Ishikawa (cell line): ENCODE measurements at regions not wholly inside any gene's neighbourhood (a gene's known extent, or its start where the extent isn't known, plus 50 kb on each side); places are given as distances from the start of the nearest gene placed in this dataset.

ENCODE experiments used
- CEBPB ChIP-seq: IDR thresholded peaks from 2 replicates; pipeline ENCODE4 v1.6.1; 2012
- CREB1 ChIP-seq: IDR thresholded peaks from 2 replicates; pipeline ENCODE4 v1.6.1; 2012; ENCODE audit warnings: low read depth
- EGR1 ChIP-seq: IDR thresholded peaks from 2 replicates; pipeline ENCODE4 v1.6.1; 2012
- EP300 ChIP-seq: IDR thresholded peaks from 2 replicates; pipeline ENCODE4 v1.6.1; 2012; ENCODE audit warnings: borderline replicate concordance
- FOXM1 ChIP-seq: IDR thresholded peaks from 2 replicates; pipeline ENCODE4 v1.6.1; 2012; ENCODE audit warnings: low read depth, borderline replicate concordance
- NFIC ChIP-seq: IDR thresholded peaks from 2 replicates; pipeline ENCODE4 v1.6.1; 2012
- RAD21 ChIP-seq: IDR thresholded peaks from 2 replicates; pipeline ENCODE4 v1.6.1; 2012; ENCODE audit warnings: low read depth
- TAF1 ChIP-seq: IDR thresholded peaks from 2 replicates; pipeline ENCODE4 v1.6.1; 2012; ENCODE audit warnings: low read depth, mild to moderate bottlenecking
- TCF12 ChIP-seq: IDR thresholded peaks from 2 replicates; pipeline ENCODE4 v1.6.1; 2012; ENCODE audit warnings: low read depth
- TEAD4 ChIP-seq: IDR thresholded peaks from 2 replicates; pipeline ENCODE4 v1.6.1; 2012
- YY1 ChIP-seq: IDR thresholded peaks from 2 replicates; pipeline ENCODE4 v1.6.1; 2012; ENCODE audit warnings: low read depth
- ZBTB7A ChIP-seq: IDR thresholded peaks from 2 replicates; pipeline ENCODE4 v1.6.1; 2012; ENCODE audit warnings: low read depth
- TF ChIP-seq, protein P1 (sequence below): IDR thresholded peaks from 2 replicates; pipeline ENCODE4 v1.6.1; 2012; ENCODE audit warnings: low read depth, mild to moderate bottlenecking
- TF ChIP-seq, protein P2 (sequence below): IDR thresholded peaks from 2 replicates; pipeline ENCODE4 v1.6.1; 2012
- TF ChIP-seq, protein P3 (sequence below): IDR thresholded peaks from 2 replicates; pipeline ENCODE4 v1.6.1; 2012

DNA sequence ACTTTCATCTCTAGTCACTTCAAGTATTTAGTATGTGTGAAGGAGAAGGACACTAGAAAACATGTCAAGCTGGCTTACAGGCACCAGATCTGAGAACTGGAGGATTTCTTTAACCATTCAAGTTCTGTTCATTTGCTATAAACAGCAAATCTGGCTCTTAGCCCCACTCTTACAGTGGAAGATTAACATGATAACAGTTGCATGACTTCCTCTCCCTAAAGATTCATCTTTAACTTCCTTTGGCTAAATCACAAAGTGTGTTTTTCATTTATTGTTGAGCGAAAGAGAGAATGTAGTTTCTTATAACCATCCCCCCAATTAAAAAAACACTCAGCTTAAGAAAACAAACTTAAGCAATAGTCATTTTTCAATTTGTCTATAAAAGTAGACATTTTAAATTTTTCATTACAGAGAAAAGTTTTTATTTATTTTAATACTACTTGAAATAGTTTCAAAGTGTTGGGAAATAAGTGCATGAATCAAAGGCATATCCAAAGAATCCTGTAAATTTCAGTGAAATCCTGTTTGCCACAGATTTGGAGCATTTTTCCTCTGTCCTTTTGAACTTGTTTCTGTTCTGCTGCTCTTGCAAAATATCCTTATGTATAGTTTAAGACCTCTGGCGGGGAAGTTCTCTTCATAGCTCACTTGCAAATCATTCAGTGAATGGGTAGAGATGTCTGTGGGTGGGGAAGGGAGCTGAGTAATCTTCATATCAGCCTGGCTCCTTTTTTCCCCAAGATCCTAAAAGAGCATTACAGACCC lies 241.0 kb upstream of the RBBP8 start:
- TF ChIP-seq TEAD4, result no peak
- TF ChIP-seq, protein P1, sequence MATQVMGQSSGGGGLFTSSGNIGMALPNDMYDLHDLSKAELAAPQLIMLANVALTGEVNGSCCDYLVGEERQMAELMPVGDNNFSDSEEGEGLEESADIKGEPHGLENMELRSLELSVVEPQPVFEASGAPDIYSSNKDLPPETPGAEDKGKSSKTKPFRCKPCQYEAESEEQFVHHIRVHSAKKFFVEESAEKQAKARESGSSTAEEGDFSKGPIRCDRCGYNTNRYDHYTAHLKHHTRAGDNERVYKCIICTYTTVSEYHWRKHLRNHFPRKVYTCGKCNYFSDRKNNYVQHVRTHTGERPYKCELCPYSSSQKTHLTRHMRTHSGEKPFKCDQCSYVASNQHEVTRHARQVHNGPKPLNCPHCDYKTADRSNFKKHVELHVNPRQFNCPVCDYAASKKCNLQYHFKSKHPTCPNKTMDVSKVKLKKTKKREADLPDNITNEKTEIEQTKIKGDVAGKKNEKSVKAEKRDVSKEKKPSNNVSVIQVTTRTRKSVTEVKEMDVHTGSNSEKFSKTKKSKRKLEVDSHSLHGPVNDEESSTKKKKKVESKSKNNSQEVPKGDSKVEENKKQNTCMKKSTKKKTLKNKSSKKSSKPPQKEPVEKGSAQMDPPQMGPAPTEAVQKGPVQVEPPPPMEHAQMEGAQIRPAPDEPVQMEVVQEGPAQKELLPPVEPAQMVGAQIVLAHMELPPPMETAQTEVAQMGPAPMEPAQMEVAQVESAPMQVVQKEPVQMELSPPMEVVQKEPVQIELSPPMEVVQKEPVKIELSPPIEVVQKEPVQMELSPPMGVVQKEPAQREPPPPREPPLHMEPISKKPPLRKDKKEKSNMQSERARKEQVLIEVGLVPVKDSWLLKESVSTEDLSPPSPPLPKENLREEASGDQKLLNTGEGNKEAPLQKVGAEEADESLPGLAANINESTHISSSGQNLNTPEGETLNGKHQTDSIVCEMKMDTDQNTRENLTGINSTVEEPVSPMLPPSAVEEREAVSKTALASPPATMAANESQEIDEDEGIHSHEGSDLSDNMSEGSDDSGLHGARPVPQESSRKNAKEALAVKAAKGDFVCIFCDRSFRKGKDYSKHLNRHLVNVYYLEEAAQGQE, result no peak
- no peak for TF ChIP-seq NFIC
- no peak for TF ChIP-seq RAD21
- TF ChIP-seq YY1, result no peak
- no peak for TF ChIP-seq TAF1
- TF ChIP-seq, protein P2, sequence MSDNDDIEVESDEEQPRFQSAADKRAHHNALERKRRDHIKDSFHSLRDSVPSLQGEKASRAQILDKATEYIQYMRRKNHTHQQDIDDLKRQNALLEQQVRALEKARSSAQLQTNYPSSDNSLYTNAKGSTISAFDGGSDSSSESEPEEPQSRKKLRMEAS, result no peak
- no peak for TF ChIP-seq TCF12
- TF ChIP-seq CEBPB, result no peak
- TF ChIP-seq CREB1, result no peak
- no peak for TF ChIP-seq ZBTB7A

DNA sequence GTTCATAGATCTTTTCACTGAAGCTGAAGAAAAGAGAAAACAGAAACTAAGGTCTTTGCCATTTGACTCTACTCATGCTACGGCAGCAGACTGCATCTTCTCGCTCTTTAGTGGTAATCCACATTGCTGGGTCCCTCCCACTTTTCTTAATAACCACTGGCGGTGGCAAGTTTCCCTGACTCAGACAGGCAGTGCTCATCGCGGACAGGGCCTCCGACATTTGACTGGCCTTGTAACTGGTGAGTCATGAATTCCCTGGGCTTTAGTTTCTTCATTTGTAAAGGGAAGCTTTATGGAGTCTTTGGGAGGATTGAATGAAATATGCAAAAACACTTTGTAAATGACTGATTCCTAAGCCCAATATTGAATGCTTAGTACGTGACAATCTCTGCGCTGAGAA lies 238.2 kb upstream of the RBBP8 start:
- TF ChIP-seq, protein P1, result no peak
- no peak for TF ChIP-seq EP300
- no peak for TF ChIP-seq FOXM1
- no peak for TF ChIP-seq TAF1
- no peak for TF ChIP-seq ZBTB7A
- no peak for TF ChIP-seq RAD21
- TF ChIP-seq TEAD4, result no peak
- TF ChIP-seq EGR1, result no peak
- TF ChIP-seq, protein P2, result no peak
- no peak for TF ChIP-seq TCF12
- TF ChIP-seq YY1, result no peak
- TF ChIP-seq CREB1, result no peak
- no peak for TF ChIP-seq CEBPB

DNA sequence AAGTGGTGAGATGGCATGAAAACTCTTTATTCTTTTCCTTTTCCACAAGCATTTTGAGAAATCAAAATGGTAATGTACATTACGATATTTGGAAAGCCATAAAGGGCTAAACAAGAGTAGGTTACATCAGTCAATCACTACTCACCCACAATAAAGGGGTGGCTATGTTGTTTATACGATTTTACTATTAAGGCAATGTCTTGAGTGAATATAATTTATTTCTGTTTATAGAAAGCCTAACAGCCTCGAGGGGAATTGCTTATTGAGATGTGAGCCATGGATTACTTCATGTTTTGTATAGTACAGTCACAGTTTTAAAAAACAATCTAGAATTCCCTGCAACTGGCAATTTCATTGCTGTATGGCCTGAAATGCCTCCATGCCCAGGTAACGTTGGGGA lies 237.5 kb upstream of the RBBP8 start:
- TF ChIP-seq, protein P2, result no peak
- TF ChIP-seq, protein P3, sequence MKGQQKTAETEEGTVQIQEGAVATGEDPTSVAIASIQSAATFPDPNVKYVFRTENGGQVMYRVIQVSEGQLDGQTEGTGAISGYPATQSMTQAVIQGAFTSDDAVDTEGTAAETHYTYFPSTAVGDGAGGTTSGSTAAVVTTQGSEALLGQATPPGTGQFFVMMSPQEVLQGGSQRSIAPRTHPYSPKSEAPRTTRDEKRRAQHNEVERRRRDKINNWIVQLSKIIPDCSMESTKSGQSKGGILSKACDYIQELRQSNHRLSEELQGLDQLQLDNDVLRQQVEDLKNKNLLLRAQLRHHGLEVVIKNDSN, result no peak
- TF ChIP-seq, protein P1, result no peak
- TF ChIP-seq TAF1 (no peak), EP300 (no peak), FOXM1 (no peak), TEAD4 (no peak), RAD21 (no peak), TCF12 (no peak), CEBPB (no peak), YY1 (no peak), NFIC (no peak)

DNA sequence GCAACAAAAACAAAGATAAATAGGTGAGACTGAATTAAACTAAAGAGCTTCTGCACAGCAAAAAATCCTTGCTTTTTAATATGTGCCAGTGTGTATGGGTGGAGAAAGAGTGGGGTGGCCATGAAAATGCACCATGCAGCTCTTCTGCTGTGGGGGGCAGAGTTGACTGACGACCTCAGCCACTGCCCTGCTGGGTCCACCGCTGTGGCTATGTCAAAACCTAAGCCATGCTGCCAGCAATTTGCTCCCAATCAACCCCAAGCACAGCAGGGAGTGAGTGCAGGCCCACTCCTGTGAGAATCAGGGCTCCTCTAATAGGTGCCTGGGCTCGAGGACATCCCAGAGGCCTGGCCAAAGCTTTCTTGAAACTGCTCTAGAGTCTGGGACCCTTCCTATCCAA lies 235.6 kb upstream of the RBBP8 start:
- TF ChIP-seq EGR1, result no peak
- TF ChIP-seq, protein P2, result no peak
- no peak for TF ChIP-seq TEAD4
- no peak for TF ChIP-seq RAD21
- TF ChIP-seq CREB1, result no peak
- no peak for TF ChIP-seq CEBPB
- TF ChIP-seq FOXM1, result no peak
- TF ChIP-seq, protein P1, result no peak
- TF ChIP-seq TAF1, result no peak
